PC-9 (cell line): ENCODE measurements at regions not wholly inside any gene's neighbourhood (a gene's known extent, or its start where the extent isn't known, plus 50 kb on each side); places are given as distances from the start of the nearest gene placed in this dataset.

ENCODE experiments used
- CTCF ChIP-seq: fragments of 200-600 bp; sonication (generic); conservative IDR thresholded peaks from 2 replicates; pipeline ENCODE4 v1.6.1; 2017; ENCODE audit warnings: mixed run types, antibody characterized with exemption, mild to moderate bottlenecking, moderate library complexity
- EZH2 ChIP-seq: fragments of 200-600 bp; sonication (generic); IDR thresholded peaks from 2 replicates; pipeline ENCODE4 v1.8.0; 2017; ENCODE audit warnings: antibody characterized with exemption, low read depth

DNA sequence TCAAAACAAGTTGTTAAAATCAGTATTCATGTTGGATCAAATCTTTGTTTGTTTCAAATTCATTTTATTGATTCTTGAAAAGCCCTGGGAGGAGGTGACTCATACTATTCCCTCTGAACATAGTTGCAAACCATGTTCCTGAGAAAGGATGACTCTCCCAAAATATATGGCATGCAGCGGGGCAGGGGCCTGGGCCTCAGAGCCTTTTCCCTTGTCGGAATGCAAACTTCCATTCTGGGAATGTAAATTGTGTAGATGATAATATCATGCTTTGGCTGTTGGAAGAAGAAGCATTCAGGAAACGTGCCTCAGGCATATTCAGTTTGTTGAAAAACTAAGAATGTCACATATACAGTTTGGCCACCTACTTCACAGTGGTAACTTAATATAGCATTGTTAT is 242.0 kb downstream of the AUH start:
- TF ChIP-seq CTCF (no peak), EZH2 (no peak)
